Mesenchymal stem cell (in vitro differentiated cells and primary cell): ENCODE measurements at regions not wholly inside any gene's neighbourhood (a gene's known extent, or its start where the extent isn't known, plus 50 kb on each side); places are given as distances from the start of the nearest gene placed in this dataset.

Source experiments
- DNase-seq: peaks from one replicate; pipeline ENCODE4 v3.0.0-alpha.2; 2013
- H2AFZ ChIP-seq: one replicate; pipeline ENCODE4 v1.6.1; 2013; ENCODE audit warnings: low read depth, mild to moderate bottlenecking, control low read depth, inconsistent platforms, low read length, moderate library complexity
- H2AK5ac ChIP-seq: 2 replicates; pipeline ENCODE4 v1.6.1; 2013; ENCODE audit warnings: low read length, moderate library complexity, mild to moderate bottlenecking, inconsistent platforms; ENCODE audit not compliant: severe bottlenecking
- H2BK120ac ChIP-seq: one replicate; pipeline ENCODE4 v1.6.1; 2013; ENCODE audit warnings: low read depth, mild to moderate bottlenecking, inconsistent platforms, low read length, moderate library complexity
- H2BK12ac ChIP-seq, 2 experiments: one replicate each; pipeline ENCODE4 v1.6.1; 2013; ENCODE audit warnings: inconsistent platforms in 2 of 2, low read length in 2 of 2, mild to moderate bottlenecking in 2 of 2, moderate library complexity in 2 of 2, control low read depth in 1 of 2
- H2BK15ac ChIP-seq: one replicate; pipeline ENCODE4 v1.6.1; 2013; ENCODE audit warnings: mild to moderate bottlenecking, low read depth, inconsistent platforms; ENCODE audit not compliant: poor library complexity, severe bottlenecking
- H2BK5ac ChIP-seq: 2 replicates; pipeline ENCODE4 v1.6.1; 2013; ENCODE audit warnings: low read depth, mild to moderate bottlenecking, low read length, control low read depth, inconsistent platforms; ENCODE audit not compliant: poor library complexity, severe bottlenecking
- H3K14ac ChIP-seq, 2 experiments: one replicate each; pipeline ENCODE4 v1.6.1; 2013; ENCODE audit warnings: inconsistent platforms in 2 of 2, low read length in 2 of 2, control low read depth in 1 of 2, mild to moderate bottlenecking in 1 of 2, moderate library complexity in 1 of 2
- H3K18ac ChIP-seq, 2 experiments: one replicate each; pipeline ENCODE4 v1.6.1; 2013; ENCODE audit warnings: inconsistent platforms in 2 of 2, low read length in 2 of 2, control low read depth in 1 of 2, low read depth in 1 of 2, mild to moderate bottlenecking in 1 of 2
- H3K23ac ChIP-seq, 2 experiments: one replicate each; pipeline ENCODE4 v1.6.1; 2013; ENCODE audit warnings: inconsistent platforms in 2 of 2, low read length in 2 of 2, mild to moderate bottlenecking in 2 of 2, moderate library complexity in 2 of 2, control low read depth in 1 of 2
- H3K27ac ChIP-seq: 2 replicates; pipeline ENCODE4 v1.5.1; 2013; ENCODE audit warnings: mild to moderate bottlenecking, moderate library complexity, low read length, control low read depth, inconsistent platforms; ENCODE audit not compliant: poor library complexity, severe bottlenecking
- H3K27me3 ChIP-seq, 2 experiments: 2 replicates each; pipeline versions ENCODE4 v1.6.1 to v1.7.0; 2013; ENCODE audit warnings: low read length in 2 of 2, mild to moderate bottlenecking in 2 of 2, moderate library complexity in 2 of 2, control low read depth in 1 of 2, inconsistent platforms in 1 of 2; ENCODE audit not compliant: control insufficient read depth in 1 of 2, insufficient read depth in 1 of 2
- H3K36me3 ChIP-seq, 2 experiments: 2 replicates each; pipeline versions ENCODE4 v1.6.1 to v1.7.0; 2013; ENCODE audit warnings: low read length in 2 of 2, control low read depth in 1 of 2, inconsistent platforms in 1 of 2, low read depth in 1 of 2, mild to moderate bottlenecking in 1 of 2; ENCODE audit not compliant: insufficient read depth in 2 of 2, control insufficient read depth in 1 of 2
- H3K4ac ChIP-seq, 2 experiments: one replicate each; pipeline ENCODE4 v1.6.1; 2013; ENCODE audit warnings: inconsistent platforms in 2 of 2, low read length in 2 of 2, mild to moderate bottlenecking in 2 of 2, moderate library complexity in 2 of 2, control low read depth in 1 of 2, low read depth in 1 of 2
- H3K4me1 ChIP-seq: 2 replicates; pipeline ENCODE4 v1.6.1; 2013; ENCODE audit warnings: low read depth, low read length, control low read depth; ENCODE audit not compliant: control insufficient read depth, insufficient read depth
- H3K4me2 ChIP-seq: 2 replicates; pipeline ENCODE4 v1.6.1; 2013; ENCODE audit warnings: low read length, mild to moderate bottlenecking, inconsistent platforms; ENCODE audit not compliant: poor library complexity, severe bottlenecking
- H3K4me3 ChIP-seq, 2 experiments: 2 replicates each; pipeline versions ENCODE4 v1.5.1 to v1.7.0; 2013; ENCODE audit warnings: low read length in 2 of 2, mild to moderate bottlenecking in 2 of 2, control low read depth in 1 of 2, low read depth in 1 of 2; ENCODE audit not compliant: insufficient read depth in 1 of 2
- H3K79me1 ChIP-seq: replicated peaks from 2 replicates; pipeline ENCODE4 v1.6.1; 2013; ENCODE audit warnings: mild to moderate bottlenecking, control low read depth, low read length, inconsistent platforms; ENCODE audit not compliant: poor library complexity, severe bottlenecking
- H3K9ac ChIP-seq: 2 replicates; pipeline ENCODE4 v1.7.0; 2013; ENCODE audit warnings: mild to moderate bottlenecking, low read length, moderate library complexity
- H3K9me3 ChIP-seq: 2 replicates; pipeline ENCODE4 v1.7.0; 2013; ENCODE audit warnings: mild to moderate bottlenecking, low read length; ENCODE audit not compliant: control insufficient read depth
- H4K8ac ChIP-seq: one replicate; pipeline ENCODE4 v1.6.1; 2013; ENCODE audit warnings: inconsistent platforms, mild to moderate bottlenecking, low read length, moderate library complexity
- H4K91ac ChIP-seq: one replicate; pipeline ENCODE4 v1.6.1; 2013; ENCODE audit warnings: mild to moderate bottlenecking, low read length, inconsistent platforms
- WGBS: methylation state at CpG from one replicate; pipeline ENCODE4 v1.1.7; 2013; ENCODE audit warnings: mixed read lengths; 5-methylcytosine and 5-hydroxymethylcytosine counted together

GRCh38 chr3:188002626-188003138, 151.3 kb upstream of the LPP start:
- Histone ChIP-seq H3K14ac (no peak overlapping the region), H3K4me3 (no peak overlapping the region)
- no peak for DNase-seq

GRCh38 chr3:188003188-188004171, 150.5 kb upstream of the LPP start:
- Histone ChIP-seq H2BK5ac (no peak overlapping the region), H2BK15ac (no peak overlapping the region), H3K9me3 (no peaks in the 10 kb centered on the region), H3K14ac (no peak overlapping the region), H3K4me3 (no peak overlapping the region), H3K9ac (no peak overlapping the region), H3K27me3 (no peaks in the 10 kb centered on the region), H4K8ac (no peak overlapping the region), H3K79me1 (no peaks in the 10 kb centered on the region), H2AK5ac (no peak overlapping the region), H3K23ac (no peak overlapping the region), H4K91ac (no peak overlapping the region), H3K36me3 (no peaks in the 10 kb centered on the region), H3K18ac (no peak overlapping the region), H2AFZ (no peak overlapping the region), H2BK120ac (no peak overlapping the region), H3K4me1 (peaks cover 12% of the 10 kb centered on the region), H3K4ac (no peak overlapping the region), H3K27ac (peak overlapping the region; percentile 10), H2BK12ac (no peak overlapping the region), H3K4me2 (no peak overlapping the region)
- no peak for DNase-seq
- WGBS: 87% methylated on average over 9 of the region's 9 CpGs

More at GRCh38 chr3:188002626-188003138, 151.3 kb upstream of the LPP start:
- H3K79me1 ChIP-seq: no peaks in the 10 kb centered on the region
- H2BK5ac ChIP-seq: no peak overlapping the region
- no peak overlapping the region for H2BK120ac ChIP-seq
- no peak overlapping the region for H3K27ac ChIP-seq
- H4K91ac ChIP-seq: no peak overlapping the region
- WGBS: 83% methylated on average over 1 of the region's 1 CpG
- peaks cover 12% of the 10 kb centered on the region for H3K4me1 ChIP-seq
- H2BK15ac ChIP-seq: no peak overlapping the region
- H3K23ac ChIP-seq: no peak overlapping the region
- no peak overlapping the region for H3K4ac ChIP-seq
- H3K18ac ChIP-seq: no peak overlapping the region
- H3K36me3 ChIP-seq: no peaks in the 10 kb centered on the region
- no peak overlapping the region for H4K8ac ChIP-seq
- no peaks in the 10 kb centered on the region for H3K27me3 ChIP-seq
- H3K9ac ChIP-seq: no peak overlapping the region
- no peaks in the 10 kb centered on the region for H3K9me3 ChIP-seq
- H2AFZ ChIP-seq: no peak overlapping the region
- H2BK12ac ChIP-seq: no peak overlapping the region
- H2AK5ac ChIP-seq: no peak overlapping the region
- no peak overlapping the region for H3K4me2 ChIP-seq

GRCh38 chr3:188006726-188007393, 147.1 kb upstream of the LPP start:
- Histone ChIP-seq H2BK15ac (no peak overlapping the region), H3K23ac (no peak overlapping the region), H2BK5ac (no peak overlapping the region), H3K79me1 (no peaks in the 10 kb centered on the region), H3K4me1 (peaks cover 10% of the 10 kb centered on the region), H2AFZ (no peak overlapping the region), H3K27ac (peak overlapping the region; percentile 40), H4K91ac (no peak overlapping the region), H3K27me3 (no peaks in the 10 kb centered on the region), H3K36me3 (no peaks in the 10 kb centered on the region), H3K18ac (no peak overlapping the region), H3K4ac (no peak overlapping the region), H4K8ac (no peak overlapping the region), H3K9ac (no peak overlapping the region), H3K9me3 (no peaks in the 10 kb centered on the region), H3K4me3 (no peak overlapping the region), H2BK12ac (no peak overlapping the region), H2BK120ac (no peak overlapping the region), H3K4me2 (no peak overlapping the region), H3K14ac (no peak overlapping the region), H2AK5ac (no peak overlapping the region)
- no peak for DNase-seq
- 91% methylated on average over 17 of the region's 17 CpGs for WGBS

- Histone ChIP-seq H2AK5ac (no peak overlapping the region), H3K4me1 (peaks cover 10% of the 10 kb centered on the region), H3K36me3 (no peaks in the 10 kb centered on the region), H3K4me2 (no peak overlapping the region), H3K23ac (no peak overlapping the region), H4K8ac (no peak overlapping the region), H2BK15ac (no peak overlapping the region), H3K27ac (no peak overlapping the region), H3K14ac (no peak overlapping the region), H2BK5ac (no peak overlapping the region), H3K27me3 (no peaks in the 10 kb centered on the region), H2BK120ac (no peak overlapping the region), H3K9ac (no peak overlapping the region), H2BK12ac (no peak overlapping the region), H3K18ac (no peak overlapping the region), H2AFZ (no peak overlapping the region), H3K9me3 (no peaks in the 10 kb centered on the region), H4K91ac (no peak overlapping the region), H3K4ac (no peak overlapping the region), H3K4me3 (no peak overlapping the region), H3K79me1 (no peaks in the 10 kb centered on the region)
- WGBS: 92% methylated on average over 4 of the region's 6 CpGs
- no peak for DNase-seq
Observed at GRCh38 chr3:188007897-188008296, 146.1 kb upstream of the LPP start.
